Neural progenitor cell (in vitro differentiated cells): ENCODE measurements at regions not wholly inside any gene's neighbourhood (a gene's known extent, or its start where the extent isn't known, plus 50 kb on each side); places are given as distances from the start of the nearest gene placed in this dataset.
"Not testable (repeated sequence)": the region's sequence is repeated elsewhere in the genome, so short reads cannot be mapped to it uniquely, and the experiment has no call there.

Experiments
- DNase-seq: peaks from one replicate; pipeline ENCODE4 v3.0.0-alpha.2; 2016; ENCODE audit warnings: low spot score
- H2AFZ ChIP-seq: fragments of 200-600 bp; sonication (generic); replicated peaks from 2 replicates; pipeline ENCODE4 v1.6.1; 2016; ENCODE audit warnings: antibody characterized with exemption
- H3F3A ChIP-seq: fragments of 200-600 bp; sonication (generic); 2 replicates; pipeline ENCODE4 v1.6.1; 2016; ENCODE audit warnings: antibody characterized with exemption, low read depth
- H3K27ac ChIP-seq: fragments of 200-600 bp; sonication (generic); 2 replicates; pipeline ENCODE4 v1.5.1; 2016; ENCODE audit warnings: mild to moderate bottlenecking
- H3K27me3 ChIP-seq: fragments of 200-600 bp; sonication (generic); 2 replicates; pipeline ENCODE4 v1.6.1; 2016; ENCODE audit warnings: mild to moderate bottlenecking, moderate library complexity
- H3K36me3 ChIP-seq: fragments of 200-600 bp; sonication (generic); 2 replicates; pipeline ENCODE4 v1.5.1; 2016
- H3K4me1 ChIP-seq: fragments of 200-600 bp; sonication (generic); 2 replicates; pipeline ENCODE4 v1.6.1; 2016; ENCODE audit warnings: mixed run types
- H3K4me2 ChIP-seq: fragments of 200-600 bp; sonication (generic); 2 replicates; pipeline ENCODE4 v1.6.1; 2016
- H3K4me3 ChIP-seq: fragments of 200-600 bp; sonication (generic); 2 replicates; pipeline ENCODE4 v1.5.1; 2016
- H3K79me2 ChIP-seq: fragments of 200-600 bp; sonication (generic); 2 replicates; pipeline ENCODE4 v1.6.1; 2016; ENCODE audit warnings: low read depth
- H3K9ac ChIP-seq: fragments of 200-600 bp; sonication (generic); 2 replicates; pipeline ENCODE4 v1.6.1; 2016
- H3K9me3 ChIP-seq: fragments of 200-600 bp; sonication (generic); 2 replicates; pipeline ENCODE4 v1.5.1; 2016; ENCODE audit warnings: low read depth
- H4K20me1 ChIP-seq: fragments of 200-600 bp; sonication (generic); 2 replicates; pipeline ENCODE4 v1.6.1; 2016; ENCODE audit warnings: low read depth
- H3K27ac Mint-ChIP-seq: 3 replicates; pipeline ENCODE4 v1.8.0; 2021; ENCODE audit warnings: mixed read lengths
- H3K27me3 Mint-ChIP-seq: 2 replicates; pipeline ENCODE4 v1.8.0; 2022; ENCODE audit warnings: low read depth, mild to moderate bottlenecking, inconsistent platforms, moderate library complexity, mixed read lengths; ENCODE audit not compliant: insufficient read depth
- H3K36me3 Mint-ChIP-seq: 3 replicates; pipeline ENCODE4 v1.8.0; 2021; ENCODE audit warnings: mixed read lengths
- H3K4me1 Mint-ChIP-seq: 3 replicates; pipeline ENCODE4 v1.8.0; 2021; ENCODE audit warnings: mixed read lengths
- H3K4me3 Mint-ChIP-seq: 3 replicates; pipeline ENCODE4 v1.8.0; 2021; ENCODE audit warnings: mild to moderate bottlenecking, moderate library complexity, mixed read lengths
- H3K9me3 Mint-ChIP-seq: 3 replicates; pipeline ENCODE4 v1.8.0; 2020; ENCODE audit warnings: mixed read lengths
- CTCF ChIP-seq: fragments of 200-600 bp; sonication (generic); IDR thresholded peaks from 2 replicates; pipeline ENCODE4 v1.5.1; 2017; ENCODE audit warnings: antibody characterized with exemption, mild to moderate bottlenecking
- EZH2 ChIP-seq: fragments of 200-600 bp; sonication (generic); IDR thresholded peaks from 2 replicates; pipeline ENCODE4 v1.6.1; 2017; ENCODE audit warnings: antibody characterized with exemption, mild to moderate bottlenecking, moderate library complexity
- EZH2phosphoT487 ChIP-seq: fragments of 200-600 bp; sonication (generic); IDR thresholded peaks from 2 replicates; pipeline ENCODE4 v1.6.1; 2017; ENCODE audit warnings: antibody characterized with exemption

- Histone ChIP-seq H3K4me2 (no peak overlapping the region), H3K36me3 (no peaks in the 10 kb centered on the region), H3K79me2 (no peaks in the 10 kb centered on the region), H3K4me1 (peaks cover 7% of the 10 kb centered on the region), H3K9ac (no peak overlapping the region), H4K20me1 (no peaks in the 10 kb centered on the region), H3F3A (no peaks in the 10 kb centered on the region), H3K27me3 (no peaks in the 10 kb centered on the region), H2AFZ (no peak overlapping the region), H3K4me3 (no peak overlapping the region), H3K27ac (no peak overlapping the region), H3K9me3 (no peaks in the 10 kb centered on the region)
- Mint-ChIP-seq H3K9me3 (no peaks in the 10 kb centered on the region), H3K4me3 (no peak overlapping the region), H3K27ac (no peak overlapping the region), H3K27me3 (peaks cover 6% of the 10 kb centered on the region), H3K36me3 (no peaks in the 10 kb centered on the region), H3K4me1 (peaks cover 4% of the 10 kb centered on the region)
- TF ChIP-seq CTCF (no peak), EZH2phosphoT487 (no peak), EZH2 (no peak)
- no peak for DNase-seq
Measured at GRCh38 chr5:154540600-154540999, 62.6 kb upstream of the HAND1 start.

- no peaks in the 10 kb centered on the region for H3F3A ChIP-seq
- TF ChIP-seq CTCF, result no peak
- no peak for TF ChIP-seq EZH2phosphoT487
- no peak for TF ChIP-seq EZH2
- no peaks in the 10 kb centered on the region for H3K36me3 ChIP-seq
- Mint-ChIP-seq H3K9me3 (no peaks in the 10 kb centered on the region), H3K36me3 (no peaks in the 10 kb centered on the region), H3K27ac (no peak overlapping the region), H3K27me3 (peaks cover 9% of the 10 kb centered on the region), H3K4me3 (no peak overlapping the region), H3K4me1 (peaks cover 4% of the 10 kb centered on the region)
- no peak overlapping the region for H3K9ac ChIP-seq
- H3K4me3 ChIP-seq, result no peak overlapping the region
- H4K20me1 ChIP-seq, result no peaks in the 10 kb centered on the region
- H3K27ac ChIP-seq, result no peak overlapping the region
- peaks cover 7% of the 10 kb centered on the region for H3K4me1 ChIP-seq
- no peak overlapping the region for H2AFZ ChIP-seq
- H3K79me2 ChIP-seq, result no peaks in the 10 kb centered on the region
- no peak for DNase-seq
- H3K27me3 ChIP-seq, result no peaks in the 10 kb centered on the region
- no peak overlapping the region for H3K4me2 ChIP-seq
- H3K9me3 ChIP-seq, result no peaks in the 10 kb centered on the region
Measured at GRCh38 chr5:154538492-154538891, 60.5 kb upstream of the HAND1 start.

- H3K9ac ChIP-seq, H3K27me3 ChIP-seq, H3K4me3 Mint-ChIP-seq, H3K4me2 ChIP-seq, H3K4me1 ChIP-seq, DNase-seq, H3K4me1 Mint-ChIP-seq, H4K20me1 ChIP-seq, H3K36me3 Mint-ChIP-seq, H3K9me3 Mint-ChIP-seq, H3K27me3 Mint-ChIP-seq, H3K79me2 ChIP-seq, H3K9me3 ChIP-seq, H3F3A ChIP-seq, H3K4me3 ChIP-seq, H2AFZ ChIP-seq, H3K36me3 ChIP-seq, H3K27ac ChIP-seq: not testable (repeated sequence)
- H3K27ac Mint-ChIP-seq, result peak overlapping the region; percentile 5
Measured at GRCh38 chr5:154536439-154536838, 58.4 kb upstream of the HAND1 start.

GRCh38 chr5:154535535-154535934 is 57.5 kb upstream of the HAND1 start:
- TF ChIP-seq EZH2phosphoT487 (no peak), CTCF (no peak), EZH2 (no peak)
- H3K9me3 ChIP-seq, result no peaks in the 10 kb centered on the region
- H2AFZ ChIP-seq, result no peak overlapping the region
- Mint-ChIP-seq H3K36me3 (no peaks in the 10 kb centered on the region), H3K27ac (no peak overlapping the region), H3K4me3 (no peak overlapping the region), H3K9me3 (no peaks in the 10 kb centered on the region), H3K4me1 (no peaks in the 10 kb centered on the region), H3K27me3 (peaks cover 2% of the 10 kb centered on the region)
- H3K27me3 ChIP-seq, result no peaks in the 10 kb centered on the region
- no peaks in the 10 kb centered on the region for H3K4me1 ChIP-seq
- H3K9ac ChIP-seq, result no peak overlapping the region
- H3K4me3 ChIP-seq, result no peak overlapping the region
- no peaks in the 10 kb centered on the region for H4K20me1 ChIP-seq
- no peaks in the 10 kb centered on the region for H3K36me3 ChIP-seq
- no peaks in the 10 kb centered on the region for H3F3A ChIP-seq
- H3K4me2 ChIP-seq, result no peak overlapping the region
- H3K27ac ChIP-seq, result no peak overlapping the region
- DNase-seq, result no peak
- H3K79me2 ChIP-seq, result no peaks in the 10 kb centered on the region
